ENCODE measurements at regions not wholly inside any gene's neighbourhood (a gene's known extent, or its start where the extent isn't known, plus 50 kb on each side); places are given as distances from the start of the nearest gene placed in this dataset.

DNA sequence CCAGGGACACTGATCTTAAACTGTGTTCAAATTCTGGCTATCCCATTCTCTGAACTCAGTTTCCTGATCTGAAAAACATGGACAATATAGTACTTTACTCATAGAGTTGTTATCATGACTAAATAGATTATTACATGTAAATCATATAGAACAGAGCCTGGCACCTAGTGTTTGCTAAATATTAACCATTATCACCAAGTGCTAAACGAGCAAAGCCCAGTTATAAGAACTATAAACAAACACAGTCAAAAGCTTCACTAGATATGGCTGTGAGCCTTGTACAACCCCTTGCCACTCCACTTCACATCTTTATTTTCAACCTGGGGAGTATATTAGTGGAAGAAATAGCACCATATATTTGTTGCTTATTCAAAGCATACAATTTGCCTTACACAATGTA is 338.9 kb upstream of the CADM1 start:
- Histone ChIP-seq H3K79me2 (ENCODE audit: insufficient read depth, low read length) (no peaks in the 10 kb centered on the region), H3K4me3 (ENCODE audit: low read depth, low read length, poor library complexity, severe bottlenecking) (no peak overlapping the region), H4K20me1 (ENCODE audit: insufficient read depth, low read length) (no peaks in the 10 kb centered on the region), H3K36me3 (ENCODE audit: insufficient read depth, low read length) (no peaks in the 10 kb centered on the region), H3K9me2 (ENCODE audit: low read depth, low read length) (no peaks in the 10 kb centered on the region), H3K4me1 (ENCODE audit: insufficient read depth, low read length, severe bottlenecking) (no peaks in the 10 kb centered on the region), H3K9ac (ENCODE audit: low read length) (no peak overlapping the region), H3K9me3 (ENCODE audit: low read length) (no peaks in the 10 kb centered on the region), H3F3A (ENCODE audit: insufficient read depth, low read length) (no peaks in the 10 kb centered on the region), H3K4me2 (ENCODE audit: low read length) (no peak overlapping the region), H2AFZ (ENCODE audit: low read length) (no peak overlapping the region), H3K27ac (ENCODE audit: low read depth, low read length, poor library complexity, severe bottlenecking) (no peak overlapping the region), H3K27me3 (ENCODE audit: insufficient read depth, low read length) (no peaks in the 10 kb centered on the region)
- TF ChIP-seq, protein P1, sequence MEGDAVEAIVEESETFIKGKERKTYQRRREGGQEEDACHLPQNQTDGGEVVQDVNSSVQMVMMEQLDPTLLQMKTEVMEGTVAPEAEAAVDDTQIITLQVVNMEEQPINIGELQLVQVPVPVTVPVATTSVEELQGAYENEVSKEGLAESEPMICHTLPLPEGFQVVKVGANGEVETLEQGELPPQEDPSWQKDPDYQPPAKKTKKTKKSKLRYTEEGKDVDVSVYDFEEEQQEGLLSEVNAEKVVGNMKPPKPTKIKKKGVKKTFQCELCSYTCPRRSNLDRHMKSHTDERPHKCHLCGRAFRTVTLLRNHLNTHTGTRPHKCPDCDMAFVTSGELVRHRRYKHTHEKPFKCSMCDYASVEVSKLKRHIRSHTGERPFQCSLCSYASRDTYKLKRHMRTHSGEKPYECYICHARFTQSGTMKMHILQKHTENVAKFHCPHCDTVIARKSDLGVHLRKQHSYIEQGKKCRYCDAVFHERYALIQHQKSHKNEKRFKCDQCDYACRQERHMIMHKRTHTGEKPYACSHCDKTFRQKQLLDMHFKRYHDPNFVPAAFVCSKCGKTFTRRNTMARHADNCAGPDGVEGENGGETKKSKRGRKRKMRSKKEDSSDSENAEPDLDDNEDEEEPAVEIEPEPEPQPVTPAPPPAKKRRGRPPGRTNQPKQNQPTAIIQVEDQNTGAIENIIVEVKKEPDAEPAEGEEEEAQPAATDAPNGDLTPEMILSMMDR (IDR thresholded peaks at IDR 0.05; ENCODE audit: low read length), result no peak
- no peak for TF ChIP-seq EZH2 (IDR thresholded peaks at IDR 0.05; ENCODE audit: borderline replicate concordance, low read length)

DNA sequence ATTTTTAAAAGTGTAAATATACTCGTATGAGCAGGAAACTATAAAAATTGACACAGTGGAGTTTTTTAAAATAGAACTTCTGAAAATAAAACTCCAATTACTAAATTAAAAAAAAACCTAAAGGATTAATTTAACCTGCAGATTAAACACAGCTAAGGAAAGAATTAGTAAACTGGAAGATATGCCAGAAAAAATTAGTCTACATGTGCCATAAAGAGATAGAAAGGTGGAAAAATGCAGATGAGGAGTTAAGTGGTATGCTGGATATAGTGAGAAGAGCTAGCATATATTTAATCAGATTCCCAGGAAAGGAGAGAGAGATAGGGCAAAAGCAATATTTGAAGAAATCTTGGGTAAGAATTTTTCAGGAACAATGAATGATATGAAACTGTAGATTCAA is 315.8 kb upstream of the CADM1 start:
- H4K20me1 ChIP-seq (ENCODE audit: insufficient read depth, low read length), result no peaks in the 10 kb centered on the region
- H3K27me3 ChIP-seq (ENCODE audit: insufficient read depth, low read length), result no peaks in the 10 kb centered on the region
- no peaks in the 10 kb centered on the region for H3K36me3 ChIP-seq (ENCODE audit: insufficient read depth, low read length)
- no peaks in the 10 kb centered on the region for H3F3A ChIP-seq (ENCODE audit: insufficient read depth, low read length)
- H3K9me3 ChIP-seq (ENCODE audit: low read length), result no peaks in the 10 kb centered on the region
- no peaks in the 10 kb centered on the region for H3K9me2 ChIP-seq (ENCODE audit: low read depth, low read length)
- no peak for TF ChIP-seq EZH2 (IDR thresholded peaks at IDR 0.05; ENCODE audit: borderline replicate concordance, low read length)
- TF ChIP-seq, protein P1 (IDR thresholded peaks at IDR 0.05; ENCODE audit: low read length), result no peak
- H2AFZ ChIP-seq (ENCODE audit: low read length), result no peak overlapping the region
- H3K4me1 ChIP-seq (ENCODE audit: insufficient read depth, low read length, severe bottlenecking), result no peaks in the 10 kb centered on the region
- no peak overlapping the region for H3K27ac ChIP-seq (ENCODE audit: low read depth, low read length, poor library complexity, severe bottlenecking)
- no peak overlapping the region for H3K9ac ChIP-seq (ENCODE audit: low read length)
- no peaks in the 10 kb centered on the region for H3K79me2 ChIP-seq (ENCODE audit: insufficient read depth, low read length)
- no peak overlapping the region for H3K4me2 ChIP-seq (ENCODE audit: low read length)
- H3K4me3 ChIP-seq (ENCODE audit: low read depth, low read length, poor library complexity, severe bottlenecking), result no peak overlapping the region

DNA sequence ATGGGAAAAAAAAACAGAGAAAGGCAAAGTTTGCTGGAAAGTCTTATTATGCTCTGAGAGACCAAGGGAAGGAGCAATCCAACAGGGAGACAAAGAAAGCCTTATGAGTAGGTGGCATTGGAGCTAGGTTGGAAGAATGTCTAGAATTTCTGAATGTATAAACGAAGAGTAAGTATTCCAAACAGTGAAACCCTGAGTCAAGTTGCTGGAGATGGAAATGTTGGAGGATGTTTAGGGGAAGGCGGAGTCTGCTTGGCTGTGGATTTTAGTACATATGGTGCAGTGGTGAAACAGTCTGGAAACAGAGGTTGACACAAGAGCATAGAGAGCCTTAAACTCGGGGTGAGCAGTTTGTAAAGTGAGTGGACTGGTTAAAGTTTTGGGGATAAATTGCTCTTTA is 314.8 kb upstream of the CADM1 start:
- H3K4me3 ChIP-seq (ENCODE audit: low read depth, low read length, poor library complexity, severe bottlenecking), result no peak overlapping the region
- H3F3A ChIP-seq (ENCODE audit: insufficient read depth, low read length), result no peaks in the 10 kb centered on the region
- H3K27ac ChIP-seq (ENCODE audit: low read depth, low read length, poor library complexity, severe bottlenecking), result no peak overlapping the region
- H3K4me1 ChIP-seq (ENCODE audit: insufficient read depth, low read length, severe bottlenecking), result no peaks in the 10 kb centered on the region
- no peaks in the 10 kb centered on the region for H4K20me1 ChIP-seq (ENCODE audit: insufficient read depth, low read length)
- H2AFZ ChIP-seq (ENCODE audit: low read length), result no peak overlapping the region
- H3K9me3 ChIP-seq (ENCODE audit: low read length), result no peaks in the 10 kb centered on the region
- no peak for TF ChIP-seq EZH2 (IDR thresholded peaks at IDR 0.05; ENCODE audit: borderline replicate concordance, low read length)
- TF ChIP-seq, protein P1 (IDR thresholded peaks at IDR 0.05; ENCODE audit: low read length), result no peak
- no peaks in the 10 kb centered on the region for H3K36me3 ChIP-seq (ENCODE audit: insufficient read depth, low read length)
- H3K9ac ChIP-seq (ENCODE audit: low read length), result no peak overlapping the region
- no peaks in the 10 kb centered on the region for H3K79me2 ChIP-seq (ENCODE audit: insufficient read depth, low read length)
- H3K27me3 ChIP-seq (ENCODE audit: insufficient read depth, low read length), result no peaks in the 10 kb centered on the region
- no peak overlapping the region for H3K4me2 ChIP-seq (ENCODE audit: low read length)
- H3K9me2 ChIP-seq (ENCODE audit: low read depth, low read length), result no peaks in the 10 kb centered on the region

All from OCI-LY1 (cell line).